ENCODE measurements at regions not wholly inside any gene's neighbourhood (a gene's known extent, or its start where the extent isn't known, plus 50 kb on each side); places are given as distances from the start of the nearest gene placed in this dataset.

DNA sequence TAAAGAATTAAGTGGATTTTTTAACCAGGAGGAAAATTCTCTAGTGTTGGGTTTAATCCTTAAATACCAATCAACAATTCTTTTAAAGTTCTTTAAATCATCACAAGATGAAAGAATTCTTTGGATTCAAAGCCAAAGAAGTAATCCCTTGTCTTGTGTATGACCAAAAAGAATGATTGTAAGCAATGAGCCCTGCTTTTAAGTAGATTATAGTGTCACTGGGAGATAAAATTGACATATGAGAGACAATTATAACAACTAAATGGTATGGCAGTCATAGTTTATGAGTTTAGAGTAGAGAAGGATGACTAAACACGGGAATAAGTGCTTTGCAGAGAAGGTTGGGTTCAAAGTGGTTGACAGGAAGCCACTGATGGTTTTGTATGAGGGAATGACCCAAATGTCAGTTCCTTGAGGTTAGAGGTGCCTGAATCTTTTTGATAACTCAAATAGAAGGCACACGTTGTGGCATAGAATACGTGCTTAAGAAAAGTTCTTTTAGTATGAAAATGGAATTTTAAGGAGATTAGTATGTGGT lies 199.6 kb upstream of the TCF4 start:
- TF ChIP-seq, protein P1, sequence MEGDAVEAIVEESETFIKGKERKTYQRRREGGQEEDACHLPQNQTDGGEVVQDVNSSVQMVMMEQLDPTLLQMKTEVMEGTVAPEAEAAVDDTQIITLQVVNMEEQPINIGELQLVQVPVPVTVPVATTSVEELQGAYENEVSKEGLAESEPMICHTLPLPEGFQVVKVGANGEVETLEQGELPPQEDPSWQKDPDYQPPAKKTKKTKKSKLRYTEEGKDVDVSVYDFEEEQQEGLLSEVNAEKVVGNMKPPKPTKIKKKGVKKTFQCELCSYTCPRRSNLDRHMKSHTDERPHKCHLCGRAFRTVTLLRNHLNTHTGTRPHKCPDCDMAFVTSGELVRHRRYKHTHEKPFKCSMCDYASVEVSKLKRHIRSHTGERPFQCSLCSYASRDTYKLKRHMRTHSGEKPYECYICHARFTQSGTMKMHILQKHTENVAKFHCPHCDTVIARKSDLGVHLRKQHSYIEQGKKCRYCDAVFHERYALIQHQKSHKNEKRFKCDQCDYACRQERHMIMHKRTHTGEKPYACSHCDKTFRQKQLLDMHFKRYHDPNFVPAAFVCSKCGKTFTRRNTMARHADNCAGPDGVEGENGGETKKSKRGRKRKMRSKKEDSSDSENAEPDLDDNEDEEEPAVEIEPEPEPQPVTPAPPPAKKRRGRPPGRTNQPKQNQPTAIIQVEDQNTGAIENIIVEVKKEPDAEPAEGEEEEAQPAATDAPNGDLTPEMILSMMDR (IDR thresholded peaks at IDR 0.05), result no peak
- no peak for TF ChIP-seq POLR2A (IDR thresholded peaks at IDR 0.05; ENCODE audit: low read length)
- no peak for TF ChIP-seq EHMT2 (IDR thresholded peaks at IDR 0.05; ENCODE audit: low read depth)
- no peak for TF ChIP-seq CHD4 (IDR thresholded peaks at IDR 0.05; ENCODE audit: borderline replicate concordance)
- TF ChIP-seq NPAS2 (CRISPR knock-in tag; IDR thresholded peaks at IDR 0.05; ENCODE audit: borderline replicate concordance), result no peak
- TF ChIP-seq RAD21 (conservative IDR thresholded peaks at IDR 0.05 in 1 of 2, IDR thresholded peaks at IDR 0.05 in 1 of 2), result no peak
- TF ChIP-seq EP300 (IDR thresholded peaks at IDR 0.05), result no peak
